ENCODE measurements at regions not wholly inside any gene's neighbourhood (a gene's known extent, or its start where the extent isn't known, plus 50 kb on each side); places are given as distances from the start of the nearest gene placed in this dataset.

DNA sequence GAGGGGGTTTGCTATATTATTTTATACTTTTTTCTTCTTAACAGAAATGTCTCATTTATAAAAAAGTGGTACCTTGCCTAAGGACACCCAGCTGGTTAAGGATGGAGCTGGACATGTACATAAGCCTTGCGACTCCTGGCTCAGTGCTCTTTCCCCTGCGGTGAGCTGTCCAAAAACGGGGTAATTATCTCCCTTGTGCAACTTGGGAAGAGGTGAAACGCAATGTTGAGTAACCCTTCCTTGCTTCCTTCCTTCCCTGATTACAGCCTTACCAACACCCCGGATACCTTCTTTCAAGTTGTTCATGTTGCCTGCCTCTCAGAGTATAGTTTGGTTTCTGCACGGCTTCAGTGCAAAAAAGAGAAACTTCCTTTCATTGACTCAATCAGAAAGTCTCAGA lies 94.1 kb upstream of the XYLT1 start:
- TF ChIP-seq, protein P1, sequence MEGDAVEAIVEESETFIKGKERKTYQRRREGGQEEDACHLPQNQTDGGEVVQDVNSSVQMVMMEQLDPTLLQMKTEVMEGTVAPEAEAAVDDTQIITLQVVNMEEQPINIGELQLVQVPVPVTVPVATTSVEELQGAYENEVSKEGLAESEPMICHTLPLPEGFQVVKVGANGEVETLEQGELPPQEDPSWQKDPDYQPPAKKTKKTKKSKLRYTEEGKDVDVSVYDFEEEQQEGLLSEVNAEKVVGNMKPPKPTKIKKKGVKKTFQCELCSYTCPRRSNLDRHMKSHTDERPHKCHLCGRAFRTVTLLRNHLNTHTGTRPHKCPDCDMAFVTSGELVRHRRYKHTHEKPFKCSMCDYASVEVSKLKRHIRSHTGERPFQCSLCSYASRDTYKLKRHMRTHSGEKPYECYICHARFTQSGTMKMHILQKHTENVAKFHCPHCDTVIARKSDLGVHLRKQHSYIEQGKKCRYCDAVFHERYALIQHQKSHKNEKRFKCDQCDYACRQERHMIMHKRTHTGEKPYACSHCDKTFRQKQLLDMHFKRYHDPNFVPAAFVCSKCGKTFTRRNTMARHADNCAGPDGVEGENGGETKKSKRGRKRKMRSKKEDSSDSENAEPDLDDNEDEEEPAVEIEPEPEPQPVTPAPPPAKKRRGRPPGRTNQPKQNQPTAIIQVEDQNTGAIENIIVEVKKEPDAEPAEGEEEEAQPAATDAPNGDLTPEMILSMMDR (tag by site-specific recombination; IDR thresholded peaks at IDR 0.05), result no peak
- TF ChIP-seq ZNF394 (tag by site-specific recombination; IDR thresholded peaks at IDR 0.05; ENCODE audit: borderline replicate concordance) (no peak), ZNF792 (tag by site-specific recombination; IDR thresholded peaks at IDR 0.05) (no peak), ZBTB48 (tag by site-specific recombination; IDR thresholded peaks at IDR 0.05) (no peak), ZBTB7A (tag by site-specific recombination; IDR thresholded peaks at IDR 0.05; ENCODE audit: low read depth) (no peak), ZNF140 (tag by site-specific recombination; IDR thresholded peaks at IDR 0.05) (no peak), ZNF302 (tag by site-specific recombination; IDR thresholded peaks at IDR 0.05; ENCODE audit: low read depth) (no peak)
- TF ChIP-seq, protein P2, sequence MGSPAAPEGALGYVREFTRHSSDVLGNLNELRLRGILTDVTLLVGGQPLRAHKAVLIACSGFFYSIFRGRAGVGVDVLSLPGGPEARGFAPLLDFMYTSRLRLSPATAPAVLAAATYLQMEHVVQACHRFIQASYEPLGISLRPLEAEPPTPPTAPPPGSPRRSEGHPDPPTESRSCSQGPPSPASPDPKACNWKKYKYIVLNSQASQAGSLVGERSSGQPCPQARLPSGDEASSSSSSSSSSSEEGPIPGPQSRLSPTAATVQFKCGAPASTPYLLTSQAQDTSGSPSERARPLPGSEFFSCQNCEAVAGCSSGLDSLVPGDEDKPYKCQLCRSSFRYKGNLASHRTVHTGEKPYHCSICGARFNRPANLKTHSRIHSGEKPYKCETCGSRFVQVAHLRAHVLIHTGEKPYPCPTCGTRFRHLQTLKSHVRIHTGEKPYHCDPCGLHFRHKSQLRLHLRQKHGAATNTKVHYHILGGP (tag by site-specific recombination; IDR thresholded peaks at IDR 0.05), result no peak
